Activated CD8-positive, alpha-beta memory T cell treated with anti-CD3 and anti-CD28 coated beads, Interleukin-2, amount 10 ng/mL, durations not matched to agents 7 days and 5 days (primary cell): ENCODE measurements at regions not wholly inside any gene's neighbourhood (a gene's known extent, or its start where the extent isn't known, plus 50 kb on each side); places are given as distances from the start of the nearest gene placed in this dataset.

Experiments
- ATAC-seq: fragments of 150-1000 bp; cut with Tn5 transposase; one replicate; pipeline ENCODE4 v1.10.0; 2021; ENCODE audit warnings: moderate library complexity
- CTCF ChIA-PET: fragments of 350-600 bp; sonication (Branson Sonifier 250); formaldehyde crosslinking; loops from one replicate; lab custom pipeline; 2021; ENCODE audit warnings: antibody characterized with exemption; lab: Charles Lee
- DNase-seq: peaks from one replicate; pipeline ENCODE4 v3.0.0-alpha.2; 2020
- H3K27ac Mint-ChIP-seq: one replicate; pipeline ENCODE4 v1.8.0; 2021; ENCODE audit warnings: mild to moderate bottlenecking, mixed read lengths
- H3K27me3 Mint-ChIP-seq: one replicate; pipeline ENCODE4 v1.8.0; 2021; ENCODE audit warnings: mixed read lengths
- H3K36me3 Mint-ChIP-seq: one replicate; pipeline ENCODE4 v1.8.0; 2021; ENCODE audit warnings: mild to moderate bottlenecking, mixed read lengths
- H3K4me1 Mint-ChIP-seq: one replicate; pipeline ENCODE4 v1.8.0; 2021; ENCODE audit warnings: mixed read lengths
- H3K4me3 Mint-ChIP-seq: one replicate; pipeline ENCODE4 v1.8.0; 2021; ENCODE audit warnings: mild to moderate bottlenecking, moderate library complexity, mixed read lengths
- H3K9me3 Mint-ChIP-seq: one replicate; pipeline ENCODE4 v1.8.0; 2022; ENCODE audit warnings: low read depth, mixed read lengths

- CTCF ChIA-PET = no interaction called here
- no peaks in the 10 kb centered on the region for H3K27me3 Mint-ChIP-seq
Measured at GRCh38 chr18:64840911-64841701, 692.2 kb upstream of the LINC00305 start.

DNA sequence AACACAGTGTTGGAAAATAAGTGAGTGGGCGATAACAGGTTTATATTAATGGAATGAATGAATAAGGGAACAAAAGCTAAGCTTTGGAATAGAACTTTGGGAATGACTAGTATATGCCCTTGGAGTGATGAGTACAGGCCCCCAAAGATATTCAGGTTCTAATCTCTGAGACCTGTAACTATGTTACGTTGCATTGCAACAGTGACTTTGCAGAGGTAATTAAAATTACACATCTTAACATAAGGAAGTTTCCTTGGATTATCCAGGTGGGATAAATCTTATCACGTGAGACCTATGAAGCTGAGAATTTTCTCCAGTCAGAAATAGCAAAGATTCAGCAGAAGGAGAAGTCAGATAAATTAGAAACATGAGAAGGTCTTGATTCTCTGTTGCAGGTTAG, 661.5 kb upstream of the LINC00305 start:
- no peak for ATAC-seq
- Mint-ChIP-seq H3K27me3 (no peaks in the 10 kb centered on the region), H3K36me3 (no peaks in the 10 kb centered on the region), H3K4me3 (no peak overlapping the region), H3K9me3 (peaks cover 17% of the 10 kb centered on the region), H3K27ac (no peak overlapping the region), H3K4me1 (no peaks in the 10 kb centered on the region)
- DNase-seq = no peak
- CTCF ChIA-PET = no interaction called here

More at GRCh38 chr18:64840911-64841701, 692.2 kb upstream of the LINC00305 start:
- no peak for ATAC-seq
- H3K36me3 Mint-ChIP-seq = no peaks in the 10 kb centered on the region
- no peak overlapping the region for H3K27ac Mint-ChIP-seq
- DNase-seq = no peak
- peaks cover 2% of the 10 kb centered on the region for H3K9me3 Mint-ChIP-seq
- no peaks in the 10 kb centered on the region for H3K4me1 Mint-ChIP-seq
- no peak overlapping the region for H3K4me3 Mint-ChIP-seq

DNA sequence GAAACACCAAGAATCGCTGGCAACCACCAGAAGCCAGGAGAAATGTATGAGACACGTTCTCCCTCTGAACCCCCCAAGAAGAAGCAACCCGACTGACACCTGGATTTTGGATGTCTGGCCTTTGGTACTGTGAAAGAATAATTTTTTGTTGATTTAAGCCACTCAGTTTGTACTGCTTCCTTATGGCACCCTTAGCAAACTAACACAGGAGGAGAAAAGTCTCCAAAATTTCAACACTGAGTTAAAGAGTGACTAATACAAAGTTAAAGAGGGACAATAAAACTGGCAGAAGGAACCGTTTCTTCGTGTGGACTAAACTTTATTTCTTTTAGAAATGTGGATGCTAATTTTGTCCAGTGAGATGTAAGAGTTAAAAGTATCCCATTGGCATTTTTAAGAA, 660.9 kb upstream of the LINC00305 start:
- CTCF ChIA-PET = no interaction called here
- Mint-ChIP-seq H3K27ac (no peak overlapping the region), H3K4me3 (no peak overlapping the region), H3K36me3 (no peaks in the 10 kb centered on the region), H3K27me3 (no peaks in the 10 kb centered on the region), H3K9me3 (peaks cover 19% of the 10 kb centered on the region), H3K4me1 (no peaks in the 10 kb centered on the region)
- DNase-seq (no peak), ATAC-seq (no peak)

DNA sequence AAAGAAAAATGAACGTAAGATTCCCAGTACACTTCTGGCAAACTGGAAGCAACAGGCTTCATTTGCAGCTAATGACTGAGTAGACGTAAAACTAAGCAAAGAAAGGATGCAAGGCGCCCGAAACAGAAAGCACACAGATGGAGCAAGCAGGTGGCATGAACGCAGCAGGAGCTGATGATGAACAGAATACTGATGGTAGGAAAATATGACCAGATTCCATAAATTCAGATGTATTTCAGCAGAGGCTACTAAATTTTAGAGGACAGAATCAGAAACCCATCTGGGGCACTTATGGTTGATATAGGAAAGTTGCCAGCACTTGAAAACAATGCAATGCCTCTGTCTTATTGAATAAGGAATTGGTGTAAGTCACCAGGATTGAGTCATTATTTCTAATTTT, 658.7 kb upstream of the LINC00305 start:
- ATAC-seq = no peak
- H3K27me3 Mint-ChIP-seq = no peaks in the 10 kb centered on the region

GRCh38 chr18:64806691-64807090, 657.8 kb upstream of the LINC00305 start:
- CTCF ChIA-PET = no interaction called here
- DNase-seq (no peak), ATAC-seq (no peak)
- H3K4me1 Mint-ChIP-seq = no peaks in the 10 kb centered on the region
- no peaks in the 10 kb centered on the region for H3K36me3 Mint-ChIP-seq
- H3K9me3 Mint-ChIP-seq = peaks cover 12% of the 10 kb centered on the region
- no peak overlapping the region for H3K4me3 Mint-ChIP-seq
- H3K27ac Mint-ChIP-seq = no peak overlapping the region
- H3K27me3 Mint-ChIP-seq = no peaks in the 10 kb centered on the region

More for the DNA sequence above, 658.7 kb upstream of the LINC00305 start:
- Mint-ChIP-seq H3K4me1 (no peaks in the 10 kb centered on the region), H3K36me3 (no peaks in the 10 kb centered on the region), H3K9me3 (peaks cover 12% of the 10 kb centered on the region), H3K27ac (no peak overlapping the region), H3K4me3 (no peak overlapping the region)
- no peak for DNase-seq
- CTCF ChIA-PET = no interaction called here

GRCh38 chr18:64806232-64806631, 657.3 kb upstream of the LINC00305 start:
- no peaks in the 10 kb centered on the region for H3K4me1 Mint-ChIP-seq
- H3K36me3 Mint-ChIP-seq = no peaks in the 10 kb centered on the region
- H3K27ac Mint-ChIP-seq = no peak overlapping the region
- no peak overlapping the region for H3K4me3 Mint-ChIP-seq
- CTCF ChIA-PET = no interaction called here
- no peak for DNase-seq
- ATAC-seq = no peak
- H3K9me3 Mint-ChIP-seq = peaks cover 10% of the 10 kb centered on the region
- no peaks in the 10 kb centered on the region for H3K27me3 Mint-ChIP-seq

GRCh38 chr18:64803471-64803870, 654.6 kb upstream of the LINC00305 start:
- ATAC-seq (no peak), DNase-seq (no peak)
- no peaks in the 10 kb centered on the region for H3K36me3 Mint-ChIP-seq
- H3K4me3 Mint-ChIP-seq = no peak overlapping the region
- H3K27me3 Mint-ChIP-seq = no peaks in the 10 kb centered on the region
- CTCF ChIA-PET = no interaction called here
- H3K27ac Mint-ChIP-seq = no peak overlapping the region
- H3K4me1 Mint-ChIP-seq = no peaks in the 10 kb centered on the region
- peaks cover 7% of the 10 kb centered on the region for H3K9me3 Mint-ChIP-seq

GRCh38 chr18:64800151-64800550, 651.3 kb upstream of the LINC00305 start:
- no peak for ATAC-seq
- H3K9me3 Mint-ChIP-seq = peaks cover 11% of the 10 kb centered on the region
- H3K4me1 Mint-ChIP-seq = no peaks in the 10 kb centered on the region
- H3K27ac Mint-ChIP-seq = no peak overlapping the region
- DNase-seq = no peak
- CTCF ChIA-PET = no interaction called here
- H3K27me3 Mint-ChIP-seq = no peaks in the 10 kb centered on the region
- H3K36me3 Mint-ChIP-seq = no peaks in the 10 kb centered on the region
- H3K4me3 Mint-ChIP-seq = no peak overlapping the region

GRCh38 chr18:64799376-64799775, 650.5 kb upstream of the LINC00305 start:
- Mint-ChIP-seq H3K4me1 (no peaks in the 10 kb centered on the region), H3K36me3 (no peaks in the 10 kb centered on the region)
- CTCF ChIA-PET = no interaction called here

DNA sequence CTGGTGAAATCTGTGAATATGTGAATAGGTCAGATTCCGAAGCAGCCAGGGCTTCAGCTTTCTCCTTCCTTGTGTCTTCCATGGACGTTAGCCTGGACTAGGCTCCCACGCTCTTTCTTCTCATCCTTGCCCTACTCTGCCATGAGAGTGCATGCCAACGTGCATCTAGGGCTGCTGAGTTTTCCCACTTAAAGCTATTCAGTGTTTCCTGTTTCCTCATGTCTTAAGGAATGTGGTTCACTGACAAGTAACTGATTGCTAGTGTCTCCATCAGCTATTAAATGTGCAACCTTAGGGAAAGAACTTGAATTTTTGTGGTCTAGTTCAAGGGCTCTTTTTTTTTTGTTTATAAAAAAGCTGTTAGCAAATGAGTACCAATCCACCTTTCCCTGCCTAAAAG, 642.3 kb upstream of the LINC00305 start:
- no peak for ATAC-seq
- Mint-ChIP-seq H3K9me3 (peaks cover 12% of the 10 kb centered on the region), H3K27me3 (no peaks in the 10 kb centered on the region), H3K36me3 (no peaks in the 10 kb centered on the region), H3K4me1 (no peaks in the 10 kb centered on the region), H3K27ac (no peak overlapping the region), H3K4me3 (no peak overlapping the region)
- CTCF ChIA-PET = no interaction called here
- no peak for DNase-seq

More at GRCh38 chr18:64799376-64799775, 650.5 kb upstream of the LINC00305 start:
- ATAC-seq = no peak
- Mint-ChIP-seq H3K4me3 (no peak overlapping the region), H3K27me3 (no peaks in the 10 kb centered on the region), H3K9me3 (peaks cover 10% of the 10 kb centered on the region), H3K27ac (no peak overlapping the region)
- DNase-seq = no peak

DNA sequence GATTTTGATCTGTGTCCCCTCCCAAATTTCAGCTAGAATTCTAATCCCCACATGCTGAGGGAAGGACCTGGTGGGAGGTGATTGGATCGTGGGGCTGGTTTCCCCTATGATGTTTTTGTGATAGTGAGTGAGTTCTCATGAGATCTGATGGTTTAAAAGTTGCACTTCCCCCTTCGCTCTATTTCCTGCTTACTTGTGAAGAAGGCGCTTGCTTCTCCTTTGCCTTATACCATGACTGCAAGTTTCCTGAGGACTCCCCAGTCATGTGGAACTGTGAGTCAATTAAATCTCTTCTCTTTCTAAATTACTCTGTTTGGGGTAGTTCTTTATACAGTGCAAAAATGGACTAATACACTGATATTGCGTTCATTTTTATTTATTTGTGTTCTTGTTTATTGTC, 636.8 kb upstream of the LINC00305 start:
- DNase-seq = no peak
- Mint-ChIP-seq H3K27me3 (no peaks in the 10 kb centered on the region), H3K9me3 (peaks cover 17% of the 10 kb centered on the region), H3K4me3 (no peak overlapping the region), H3K27ac (no peak overlapping the region), H3K36me3 (no peaks in the 10 kb centered on the region), H3K4me1 (no peaks in the 10 kb centered on the region)
- no peak for ATAC-seq
- CTCF ChIA-PET = no interaction called here

DNA sequence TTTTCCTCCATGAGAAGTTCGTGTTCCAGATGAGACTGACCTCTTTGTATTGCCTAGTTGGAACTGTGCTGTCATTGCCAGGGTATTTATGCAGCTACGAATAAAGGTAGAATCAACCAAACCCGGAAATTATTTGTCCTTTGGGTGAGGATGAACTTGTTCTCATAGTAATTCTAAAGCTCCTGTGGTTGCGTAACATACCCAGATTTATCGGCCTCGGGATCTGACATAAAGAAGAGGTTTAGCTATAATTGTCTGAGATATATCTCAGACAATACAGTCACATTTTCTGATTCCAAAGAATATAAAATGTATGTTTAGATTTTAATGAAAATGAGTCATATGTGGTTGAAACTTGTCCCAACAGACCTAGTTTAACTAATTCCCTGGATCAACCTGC, 628.7 kb upstream of the LINC00305 start:
- Mint-ChIP-seq H3K36me3 (no peaks in the 10 kb centered on the region), H3K27ac (no peak overlapping the region)

GRCh38 chr18:64765908-64766307, 617.0 kb upstream of the LINC00305 start:
- peaks cover 5% of the 10 kb centered on the region for H3K9me3 Mint-ChIP-seq
- ATAC-seq (no peak), DNase-seq (no peak)
- H3K4me1 Mint-ChIP-seq = no peaks in the 10 kb centered on the region
- H3K27me3 Mint-ChIP-seq = no peaks in the 10 kb centered on the region
- H3K36me3 Mint-ChIP-seq = no peaks in the 10 kb centered on the region
- H3K4me3 Mint-ChIP-seq = no peak overlapping the region
- CTCF ChIA-PET = no interaction called here
- H3K27ac Mint-ChIP-seq = no peak overlapping the region

More for the DNA sequence above, 628.7 kb upstream of the LINC00305 start:
- no peak for ATAC-seq
- Mint-ChIP-seq H3K9me3 (peaks cover 4% of the 10 kb centered on the region), H3K4me1 (no peaks in the 10 kb centered on the region), H3K4me3 (no peak overlapping the region), H3K27me3 (no peaks in the 10 kb centered on the region)
- CTCF ChIA-PET = no interaction called here
- DNase-seq = no peak

- Mint-ChIP-seq H3K27ac (no peak overlapping the region), H3K36me3 (no peaks in the 10 kb centered on the region), H3K27me3 (no peaks in the 10 kb centered on the region), H3K9me3 (peaks cover 15% of the 10 kb centered on the region), H3K4me1 (no peaks in the 10 kb centered on the region), H3K4me3 (no peak overlapping the region)
- DNase-seq (no peak), ATAC-seq (no peak)
- CTCF ChIA-PET = no interaction called here
Measured at GRCh38 chr18:64752707-64753106, 603.8 kb upstream of the LINC00305 start.
